ENCODE measurements at regions not wholly inside any gene's neighbourhood (a gene's known extent, or its start where the extent isn't known, plus 50 kb on each side); places are given as distances from the start of the nearest gene placed in this dataset.

GRCh38 chr5:3307982-3308621 lies 287.5 kb upstream of the IRX1 start:
- TF ChIP-seq POLR2AphosphoS5 (IDR thresholded peaks at IDR 0.05) (no peak), EP300 (IDR thresholded peaks at IDR 0.05) (no peak), CTCF (IDR thresholded peaks at IDR 0.05) (no peak), POLR2A (IDR thresholded peaks at IDR 0.05) (no peak)
- no peak for DNase-seq
- H3K9me3 ChIP-seq: peaks cover 0 to 13% (median 0%) of the 10 kb centered on the region in 4 donors
- H3K4me1 ChIP-seq: no peaks in the 10 kb centered on the region
- ATAC-seq (ENCODE audit: low FRiP score in 2 of 2): no peak
- H3K27me3 ChIP-seq: no peaks in the 10 kb centered on the region
- H3K27ac ChIP-seq: no peak overlapping the region
- H3K4me3 ChIP-seq: no peak overlapping the region
- no peaks in the 10 kb centered on the region for H3K36me3 ChIP-seq
- WGBS, 2 donors: 66 to 77% methylated on average over 4 to 9 of the region's 9 CpGs

GRCh38 chr5:3305432-3305831 lies 290.2 kb upstream of the IRX1 start:
- ATAC-seq (ENCODE audit: low FRiP score in 2 of 2) (no peak), DNase-seq (peak in 1 of 2 donors; percentile 75)
- Histone ChIP-seq H3K36me3 (no peaks in the 10 kb centered on the region), H3K27ac (no peak overlapping the region), H3K4me3 (no peak overlapping the region), H3K9me3 (no peaks in the 10 kb centered on the region), H3K27me3 (no peaks in the 10 kb centered on the region), H3K4me1 (no peaks in the 10 kb centered on the region)
- whole genome bisulfite sequencing, 2 donors: 80% methylated on average over 29 of the region's 29 CpGs
- TF ChIP-seq CTCF (IDR thresholded peaks at IDR 0.05) (no peak), EP300 (IDR thresholded peaks at IDR 0.05) (no peak), POLR2AphosphoS5 (IDR thresholded peaks at IDR 0.05) (no peak), POLR2A (IDR thresholded peaks at IDR 0.05) (no peak)

GRCh38 chr5:3304346-3304745 lies 291.3 kb upstream of the IRX1 start:
- Histone ChIP-seq H3K4me3 (no peak overlapping the region), H3K36me3 (no peaks in the 10 kb centered on the region), H3K9me3 (no peaks in the 10 kb centered on the region), H3K4me1 (no peaks in the 10 kb centered on the region), H3K27me3 (no peaks in the 10 kb centered on the region), H3K27ac (no peak overlapping the region)
- ATAC-seq (ENCODE audit: low FRiP score in 2 of 2) (no peak), DNase-seq (peak in 1 of 2 donors; percentile 45)
- TF ChIP-seq POLR2AphosphoS5 (IDR thresholded peaks at IDR 0.05): no peak
- TF ChIP-seq CTCF (IDR thresholded peaks at IDR 0.05): no peak
- no peak for TF ChIP-seq EP300 (IDR thresholded peaks at IDR 0.05)
- no peak for TF ChIP-seq POLR2A (IDR thresholded peaks at IDR 0.05)
- WGBS, 2 donors: 88 to 90% methylated on average over 8 to 9 of the region's 10 CpGs

GRCh38 chr5:3303777-3304176 lies 291.9 kb upstream of the IRX1 start:
- Histone ChIP-seq H3K36me3 (no peaks in the 10 kb centered on the region), H3K9me3 (no peaks in the 10 kb centered on the region), H3K27me3 (no peaks in the 10 kb centered on the region), H3K4me3 (no peak overlapping the region), H3K4me1 (no peaks in the 10 kb centered on the region), H3K27ac (no peak overlapping the region)
- WGBS, 2 donors: 37 to 41% methylated on average over 3 of the region's 3 CpGs
- no peak for TF ChIP-seq POLR2A (IDR thresholded peaks at IDR 0.05)
- TF ChIP-seq CTCF (IDR thresholded peaks at IDR 0.05): no peak
- TF ChIP-seq POLR2AphosphoS5 (IDR thresholded peaks at IDR 0.05): no peak
- TF ChIP-seq EP300 (IDR thresholded peaks at IDR 0.05): no peak
- no peak for ATAC-seq (ENCODE audit: low FRiP score in 2 of 2)
- DNase-seq: no peak

- no peak for ATAC-seq (ENCODE audit: low FRiP score in 2 of 2)
- 40 to 87% methylated on average over 1 of the region's 1 CpG for WGBS, 2 donors
- H3K9me3 ChIP-seq: no peaks in the 10 kb centered on the region
- no peaks in the 10 kb centered on the region for H3K4me1 ChIP-seq
- H3K4me3 ChIP-seq: no peak overlapping the region
- no peaks in the 10 kb centered on the region for H3K27me3 ChIP-seq
- no peaks in the 10 kb centered on the region for H3K36me3 ChIP-seq
- H3K27ac ChIP-seq: no peak overlapping the region
- TF ChIP-seq POLR2A (IDR thresholded peaks at IDR 0.05): no peak
- TF ChIP-seq POLR2AphosphoS5 (IDR thresholded peaks at IDR 0.05): no peak
- no peak for TF ChIP-seq CTCF (IDR thresholded peaks at IDR 0.05)
- no peak for TF ChIP-seq EP300 (IDR thresholded peaks at IDR 0.05)
- DNase-seq: no peak
Observed at GRCh38 chr5:3302228-3302627, 293.4 kb upstream of the IRX1 start.
